Hematopoietic multipotent progenitor cell (in vitro differentiated cells): ENCODE measurements at regions not wholly inside any gene's neighbourhood (a gene's known extent, or its start where the extent isn't known, plus 50 kb on each side); places are given as distances from the start of the nearest gene placed in this dataset.

ENCODE experiments used
- DNase-seq, 3 donors: peaks; one replicate each; pipeline ENCODE4 v3.0.0-alpha.2; 2011 to 2015; ENCODE audit warnings: low read depth in 2 of 3, low spot score in 2 of 3

DNA sequence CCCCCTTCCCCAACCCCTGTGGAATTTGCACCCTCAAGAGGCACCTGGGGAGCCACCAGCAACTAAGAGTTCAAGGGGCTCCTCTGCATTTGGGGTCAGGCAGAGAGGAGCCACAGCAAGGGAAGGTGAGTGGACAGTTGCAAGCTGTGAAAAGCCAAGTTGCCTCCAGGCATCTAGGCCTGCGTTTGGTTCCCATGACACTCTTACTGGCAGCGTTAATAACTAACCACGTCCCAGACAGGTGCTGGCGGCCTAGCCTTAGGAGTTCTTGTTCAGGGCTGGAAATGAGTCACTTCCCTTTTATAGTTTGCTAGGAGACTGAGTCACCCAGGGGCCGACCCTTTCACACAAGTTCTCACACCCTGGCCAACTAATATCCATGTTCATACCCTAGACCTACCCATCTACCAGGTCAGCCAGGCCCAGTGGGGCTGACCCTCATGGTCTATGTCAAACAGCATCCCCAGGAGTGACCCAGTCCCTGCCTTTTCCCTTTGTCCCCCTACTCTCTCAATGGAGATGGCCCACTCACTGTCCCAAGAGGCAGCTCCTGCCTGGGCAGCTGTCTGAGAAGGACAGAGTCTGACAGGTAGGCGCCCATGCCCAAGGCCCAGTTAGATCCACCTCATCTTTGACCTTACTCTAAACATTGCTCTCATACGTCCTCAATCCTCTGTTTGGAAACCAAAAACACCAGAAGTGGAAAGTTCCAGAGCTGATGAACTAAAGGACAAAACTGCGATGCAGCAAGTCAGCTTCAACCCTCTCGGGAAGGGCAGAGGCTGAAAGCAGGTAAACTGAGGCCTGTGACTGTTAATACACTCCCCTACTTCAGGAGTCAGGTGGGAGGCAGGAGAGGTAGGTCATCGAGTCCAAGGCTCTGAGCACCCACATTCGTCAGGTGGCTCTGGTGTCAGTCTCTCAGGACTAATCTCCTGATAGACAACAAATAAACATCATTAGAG lies 300.6 kb downstream of the SOX9 start:
- peak in 2 of 3 donors; percentile 28 to 36 for DNase-seq

DNA sequence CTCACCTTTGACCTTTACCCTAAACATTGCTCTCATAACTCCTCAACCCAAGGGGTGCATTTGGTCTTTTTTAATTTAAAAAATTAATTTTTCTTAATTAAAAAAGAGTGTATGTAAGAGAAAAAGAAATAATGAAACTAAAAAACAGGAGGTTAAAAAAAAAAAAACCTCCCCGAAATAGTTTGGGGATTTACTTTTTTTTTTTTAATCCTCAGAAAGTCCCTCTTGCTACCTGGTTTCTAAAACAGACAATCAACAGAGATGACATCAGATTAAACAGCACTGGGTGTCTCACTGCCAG lies 301.3 kb downstream of the SOX9 start:
- no peak for DNase-seq

DNA sequence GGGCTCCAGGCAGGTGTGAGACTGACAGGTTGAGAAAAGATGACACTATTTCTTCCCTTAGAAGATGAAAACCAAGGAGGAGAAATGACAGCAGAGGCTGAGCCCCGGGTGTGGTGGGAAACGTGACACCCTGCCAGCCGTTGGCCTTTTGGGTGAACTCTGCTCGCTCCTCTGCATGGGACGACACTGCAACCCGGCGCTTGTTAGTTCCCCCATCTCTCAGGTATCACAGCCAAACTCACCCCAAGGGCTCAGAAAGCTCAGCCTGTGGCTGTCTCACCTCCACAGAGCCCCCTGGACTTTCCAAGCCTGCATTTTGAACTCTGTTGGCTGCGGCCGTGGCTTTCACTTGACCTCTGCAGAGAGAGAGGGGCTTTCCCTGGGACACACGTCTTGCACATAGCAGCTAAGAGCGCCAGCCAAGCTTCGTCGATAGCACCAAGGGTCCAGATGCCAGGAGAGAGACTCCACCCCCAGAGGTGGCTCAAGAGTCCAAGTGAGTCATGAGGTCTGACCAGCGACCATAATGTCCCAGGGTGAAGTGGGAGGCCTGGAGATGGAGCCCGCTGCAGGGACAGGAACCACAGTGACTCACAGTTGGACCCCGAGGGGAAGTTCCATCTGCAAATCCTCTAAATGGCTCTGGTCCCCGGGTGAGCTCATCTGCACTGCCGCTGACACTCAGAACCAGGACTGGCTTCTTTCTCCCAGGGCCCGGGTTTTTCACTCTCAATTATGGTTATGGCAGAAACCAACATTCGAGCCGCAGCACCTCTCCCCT lies 301.9 kb downstream of the SOX9 start:
- no peak for DNase-seq

DNA sequence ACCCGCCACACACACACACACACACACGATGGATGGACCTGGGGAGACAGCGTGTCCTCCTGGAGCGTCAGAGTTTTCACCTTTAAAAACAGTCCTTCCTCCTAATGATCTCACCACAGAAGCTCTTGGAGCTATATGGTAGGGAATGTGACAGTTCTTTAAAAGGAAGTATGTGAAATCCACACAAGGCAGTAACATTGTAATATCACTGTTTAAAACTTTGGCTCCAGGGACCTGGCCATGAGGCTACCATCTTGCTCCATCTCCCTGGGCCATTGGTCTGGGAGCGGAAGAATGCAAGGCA lies 302.4 kb downstream of the SOX9 start:
- no peak for DNase-seq

DNA sequence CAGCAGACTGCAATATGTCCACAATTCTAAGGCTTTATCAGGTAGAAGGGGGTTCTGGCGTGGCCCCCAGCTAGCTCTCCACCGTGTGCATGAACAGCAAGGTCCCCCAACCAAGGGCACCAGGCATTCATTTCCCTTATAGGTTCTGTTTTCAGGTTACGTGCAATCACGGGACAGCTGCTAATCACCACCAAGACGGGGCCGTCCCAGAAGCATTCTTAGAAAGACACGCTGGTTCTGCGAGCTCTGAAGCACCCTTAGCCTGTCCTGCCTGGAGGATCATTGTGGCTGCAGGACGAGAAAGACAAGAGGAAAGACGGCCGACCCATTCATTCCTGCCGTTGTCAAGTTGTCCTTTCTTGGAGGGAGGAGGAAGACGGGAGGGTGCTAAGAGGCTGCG lies 302.9 kb downstream of the SOX9 start:
- no peak for DNase-seq

DNA sequence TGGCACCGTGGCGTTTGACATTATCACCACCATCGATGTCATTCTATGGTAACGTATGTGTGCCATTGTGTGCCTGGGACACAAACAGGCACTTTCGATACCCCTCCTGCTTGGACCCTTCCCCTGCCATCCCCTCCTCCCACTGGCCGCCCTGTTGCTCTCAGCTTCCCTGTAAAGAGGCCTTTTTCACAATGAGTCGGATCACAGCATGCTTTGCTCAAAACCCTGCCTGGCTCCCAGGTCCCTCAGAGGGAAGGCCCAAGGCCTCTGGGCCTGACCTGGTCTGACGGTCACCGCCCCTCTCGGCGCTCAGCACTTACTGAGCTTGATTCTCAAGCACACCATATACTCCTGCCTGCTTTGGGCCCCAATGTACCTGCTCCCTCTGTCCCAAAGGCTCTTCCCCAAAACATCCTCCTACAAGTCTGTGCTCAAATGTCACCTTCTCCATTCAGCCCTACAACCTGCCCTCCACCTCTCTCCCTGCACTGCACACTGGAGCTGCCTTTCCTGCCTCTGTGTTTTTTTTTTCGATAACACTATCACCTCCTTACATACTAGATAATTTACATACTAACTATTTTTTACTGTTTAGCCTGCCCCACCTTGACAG lies 303.8 kb downstream of the SOX9 start:
- DNase-seq = no peak

DNA sequence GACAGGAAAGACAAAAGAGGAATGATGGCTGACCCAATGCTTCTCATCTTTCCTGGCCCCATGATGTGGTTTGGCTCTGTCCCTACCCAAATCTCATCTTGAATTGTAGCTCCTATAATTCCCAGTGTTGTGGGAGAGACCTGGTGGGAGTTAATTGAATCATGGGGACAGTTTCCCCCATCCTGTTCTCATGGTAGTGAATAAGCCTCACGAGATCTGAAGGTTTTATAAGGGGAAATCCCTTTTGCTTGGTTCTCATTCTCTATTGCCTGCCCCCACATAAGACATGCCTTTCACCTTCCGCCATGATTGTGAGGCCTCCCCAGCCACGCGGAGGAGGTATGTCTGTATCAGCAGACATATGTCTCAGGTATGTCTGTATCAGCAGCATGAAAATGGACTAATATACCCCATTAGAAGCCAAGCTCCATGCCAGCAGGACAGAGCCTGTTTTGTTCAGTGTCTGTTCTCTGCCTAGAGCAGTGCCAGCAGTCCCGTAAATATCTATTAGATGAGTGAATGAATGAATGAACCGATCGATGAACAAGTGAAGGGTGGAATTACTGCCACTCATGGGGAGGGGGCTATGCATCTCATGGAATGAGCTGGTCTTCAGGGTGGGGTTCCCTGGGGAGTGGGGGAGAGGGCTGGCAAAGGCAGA lies 304.4 kb downstream of the SOX9 start:
- no peak for DNase-seq

DNA sequence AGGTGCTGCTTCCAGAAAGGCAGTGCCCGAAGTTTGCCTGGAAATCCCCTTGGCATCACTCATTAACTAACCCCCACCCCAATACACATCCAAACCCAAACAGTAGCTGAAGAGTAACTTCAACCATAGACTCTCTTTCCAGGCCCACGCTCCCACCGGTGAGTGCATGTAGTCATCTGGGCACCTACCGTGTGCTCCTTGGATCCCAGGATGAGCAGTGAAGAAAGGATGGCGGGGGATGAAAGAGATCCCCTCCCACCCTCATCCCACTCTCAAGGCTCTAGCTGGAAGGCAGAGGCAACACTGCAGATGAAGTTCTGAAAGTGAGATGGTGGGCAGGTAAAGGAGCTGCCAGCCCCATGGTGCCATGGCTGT lies 305.0 kb downstream of the SOX9 start:
- no peak for DNase-seq

DNA sequence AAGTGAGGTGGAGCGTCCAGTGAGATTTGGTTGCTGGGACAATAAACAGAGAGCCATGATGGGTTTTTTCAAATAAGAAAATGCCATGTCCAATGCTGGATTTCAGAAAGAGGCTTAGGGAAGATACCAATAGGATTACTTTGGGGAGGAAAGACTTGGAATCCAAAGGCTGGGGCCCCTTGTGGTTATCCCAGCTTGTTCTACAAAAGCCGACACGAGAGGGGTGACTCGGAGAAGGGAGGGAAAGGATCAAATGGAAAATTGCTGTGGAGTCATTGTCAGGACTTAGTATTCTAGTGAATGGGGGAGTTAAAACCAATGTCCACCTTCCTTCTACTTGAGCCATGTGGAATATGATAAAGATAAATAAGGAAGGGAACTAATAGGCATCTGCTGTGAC lies 305.5 kb downstream of the SOX9 start:
- no peak for DNase-seq

DNA sequence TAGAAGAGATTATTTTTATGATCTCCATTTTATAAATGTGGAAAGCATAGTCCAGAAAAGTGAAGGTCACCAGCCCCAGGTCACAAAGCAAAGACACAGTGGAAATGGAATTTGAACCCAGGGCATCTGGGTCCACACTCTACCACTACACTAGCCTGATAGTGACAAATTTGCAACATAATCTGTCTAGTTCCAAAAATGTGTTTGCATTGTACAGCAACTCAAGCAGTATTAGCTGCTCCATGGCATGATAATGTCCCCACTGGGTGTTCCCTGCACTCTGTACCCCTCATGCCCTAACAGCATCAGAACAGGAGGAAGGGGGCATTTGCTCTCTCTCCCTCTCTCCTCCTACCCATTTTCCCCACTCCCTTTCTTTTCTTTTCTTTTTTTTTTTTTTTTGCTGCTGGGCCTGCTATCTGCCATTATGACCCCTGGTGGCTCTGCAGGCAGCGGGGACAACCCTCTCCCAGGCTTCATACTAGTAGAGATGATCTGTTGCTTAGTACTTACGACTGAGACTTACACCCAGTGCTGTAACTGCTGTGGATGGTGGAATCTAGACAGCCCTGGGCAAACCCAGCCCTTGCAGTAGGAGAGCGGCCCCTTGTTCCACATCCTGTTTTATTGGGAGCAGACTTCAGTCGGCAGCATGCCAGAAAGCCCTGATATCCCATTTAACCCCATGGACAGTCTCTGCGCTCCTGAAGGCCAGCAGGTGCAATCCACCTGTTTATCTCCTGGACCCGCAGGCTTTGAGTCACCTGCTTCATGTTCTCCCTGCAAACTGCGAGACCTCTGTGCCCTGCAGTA lies 306.3 kb downstream of the SOX9 start:
- no peak for DNase-seq

DNA sequence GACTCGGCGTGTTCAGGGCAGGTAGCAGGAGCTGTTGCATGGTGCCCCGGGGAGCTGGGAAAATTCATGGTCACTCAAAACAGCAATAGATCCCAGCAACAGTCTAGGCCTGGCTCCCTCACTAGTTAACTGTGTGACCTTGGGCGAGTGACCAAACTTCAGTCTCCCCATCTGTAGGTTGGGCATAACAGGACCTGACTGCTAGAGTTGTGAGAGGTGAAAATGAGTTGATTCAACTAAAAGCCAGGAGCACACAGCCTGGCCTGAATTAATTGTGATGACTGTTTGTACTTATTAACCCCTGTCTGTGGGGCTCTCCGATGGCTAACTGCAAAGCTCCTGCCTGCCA lies 306.9 kb downstream of the SOX9 start:
- DNase-seq = no peak

DNA sequence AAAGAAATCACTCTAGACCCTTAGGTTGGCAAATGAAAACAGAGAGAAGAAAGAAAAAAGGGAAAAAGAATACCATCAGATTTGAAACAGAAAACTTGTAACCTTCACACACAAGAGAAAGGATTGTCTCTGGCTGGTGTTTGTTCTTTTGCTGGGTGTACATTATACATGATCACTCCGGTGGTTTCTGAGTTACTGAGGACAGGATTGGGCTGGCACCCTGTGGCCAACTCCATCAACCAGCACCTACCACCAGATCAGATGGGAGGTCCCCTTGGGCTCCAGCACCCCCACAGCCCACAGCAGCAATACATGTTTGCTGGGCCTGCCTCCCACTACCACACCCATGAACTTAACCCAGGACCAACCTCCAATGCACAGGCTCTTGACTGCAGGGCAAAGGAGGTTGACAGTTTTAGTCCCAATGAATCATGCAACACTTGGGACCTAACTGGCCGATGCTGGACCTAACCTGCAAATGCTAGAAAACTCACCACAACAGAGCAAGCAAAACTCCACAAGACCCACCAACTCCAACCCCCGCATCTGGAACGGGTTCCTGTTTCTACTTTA lies 308.3 kb downstream of the SOX9 start:
- DNase-seq = no peak

DNA sequence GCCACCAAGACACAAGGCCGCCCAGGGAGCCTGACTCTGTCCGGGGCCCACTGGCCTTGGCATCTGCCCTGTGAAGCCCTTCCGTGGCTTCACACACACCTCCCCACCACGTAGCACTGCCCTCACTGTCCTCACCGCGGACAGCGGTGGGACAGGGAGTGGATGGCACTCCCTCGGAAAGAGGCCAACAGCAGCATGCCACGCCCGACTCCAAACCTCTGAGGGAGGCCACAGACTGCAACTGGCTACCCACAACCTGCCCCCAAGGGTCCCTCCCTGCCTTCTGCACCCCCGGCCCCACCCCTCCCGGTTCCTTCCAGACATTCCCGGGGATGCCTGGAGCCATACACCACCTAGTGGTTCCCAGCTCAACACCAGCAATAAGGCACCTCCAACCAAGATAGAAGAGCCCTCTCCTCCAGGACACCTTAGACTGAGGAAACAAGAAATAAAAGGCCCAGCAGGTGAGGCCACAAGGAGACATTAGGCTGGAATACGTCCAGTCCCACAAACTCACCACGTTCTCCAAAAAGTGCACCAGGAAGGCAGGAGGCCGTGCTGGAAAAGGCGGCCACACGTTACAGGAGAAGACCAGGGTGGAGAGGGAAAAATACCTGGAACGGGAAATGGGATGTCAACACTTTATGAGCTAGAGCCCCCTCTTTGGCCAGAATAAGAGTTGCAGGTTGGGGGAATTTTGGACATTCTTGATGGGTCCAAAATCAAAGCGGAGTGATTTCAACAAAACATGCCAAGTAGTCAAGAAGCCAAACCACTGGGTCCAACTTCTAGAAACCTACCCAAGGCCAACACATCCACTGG lies 310.0 kb downstream of the SOX9 start:
- DNase-seq = no peak

DNA sequence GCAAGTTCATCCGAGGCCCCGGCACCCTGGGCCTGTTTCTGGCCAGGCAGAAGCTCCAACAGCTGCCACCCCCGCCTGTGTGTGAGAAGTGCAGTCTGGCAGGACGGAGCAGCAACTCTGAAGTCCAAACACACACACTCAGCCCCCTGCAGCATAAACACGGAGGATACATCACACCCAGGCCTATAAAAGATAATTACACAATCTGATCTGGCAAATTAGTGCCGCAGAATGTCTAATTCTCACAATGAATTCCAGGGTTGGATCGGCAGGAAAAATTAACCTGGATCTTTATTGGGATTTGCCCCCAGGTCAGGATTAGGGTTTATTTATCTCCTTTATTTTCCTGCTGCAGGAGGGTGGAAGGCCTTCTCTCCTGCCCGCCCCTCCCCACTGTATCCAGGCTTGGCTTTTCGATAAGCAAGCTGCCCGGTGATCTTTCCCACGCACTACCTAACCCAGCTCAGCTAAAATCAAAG lies 311.4 kb downstream of the SOX9 start:
- DNase-seq = no peak

DNA sequence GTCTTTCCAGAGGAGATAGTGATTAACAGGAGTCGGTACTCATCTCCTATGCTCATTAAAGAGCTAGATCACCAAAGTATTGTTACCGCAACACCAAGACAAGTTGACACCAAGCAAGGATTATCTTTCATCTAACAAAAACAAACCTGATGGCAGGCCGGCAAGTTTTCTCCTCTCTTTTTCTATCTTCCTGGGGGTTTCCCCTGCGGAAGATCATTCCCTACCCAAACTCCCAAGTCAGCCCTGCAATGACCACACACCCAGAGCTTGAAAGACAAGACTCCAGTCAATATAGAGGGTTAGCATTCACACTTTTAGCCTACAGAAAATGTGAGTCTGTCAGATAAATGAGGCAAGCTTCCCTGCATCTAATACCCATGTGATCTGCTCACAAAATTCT lies 312.1 kb downstream of the SOX9 start:
- DNase-seq = no peak

DNA sequence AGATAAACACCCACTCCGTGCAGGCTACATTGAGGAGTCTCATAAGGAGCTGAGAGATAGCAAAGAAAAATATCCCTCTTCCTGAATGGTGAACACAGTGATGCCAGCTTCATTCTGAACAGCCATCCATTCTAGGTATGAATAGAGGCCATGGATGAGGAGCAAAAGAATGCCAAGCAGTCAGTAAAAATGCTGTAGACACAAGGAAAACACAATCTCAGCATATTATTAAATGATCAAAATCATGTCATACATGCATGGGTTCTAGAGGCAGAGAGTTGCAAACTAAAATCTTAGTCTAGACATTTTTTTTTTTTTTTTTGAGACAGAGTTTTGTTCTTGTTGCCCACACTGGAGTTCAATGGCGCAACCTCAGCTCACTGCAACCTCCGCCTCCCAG lies 313.0 kb downstream of the SOX9 start:
- no peak for DNase-seq

DNA sequence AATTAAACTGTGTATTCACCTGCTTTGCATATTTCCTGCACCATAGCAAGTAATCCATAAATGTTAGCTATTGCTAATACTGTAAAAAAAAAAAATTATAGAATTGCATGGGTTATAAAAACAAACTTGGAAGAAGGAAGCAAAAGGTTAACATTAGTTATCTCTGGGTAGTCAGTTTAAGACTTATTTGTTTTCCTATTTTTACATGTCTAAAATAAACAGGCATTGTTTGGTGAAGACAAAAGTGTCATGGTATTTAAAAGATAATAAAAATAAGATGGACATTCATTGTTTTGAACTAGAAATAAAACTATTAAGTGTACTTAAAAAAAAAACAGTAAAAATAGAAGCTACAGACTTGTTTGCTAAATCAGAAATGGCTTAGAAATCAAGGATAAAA lies 313.8 kb downstream of the SOX9 start:
- no peak for DNase-seq

DNA sequence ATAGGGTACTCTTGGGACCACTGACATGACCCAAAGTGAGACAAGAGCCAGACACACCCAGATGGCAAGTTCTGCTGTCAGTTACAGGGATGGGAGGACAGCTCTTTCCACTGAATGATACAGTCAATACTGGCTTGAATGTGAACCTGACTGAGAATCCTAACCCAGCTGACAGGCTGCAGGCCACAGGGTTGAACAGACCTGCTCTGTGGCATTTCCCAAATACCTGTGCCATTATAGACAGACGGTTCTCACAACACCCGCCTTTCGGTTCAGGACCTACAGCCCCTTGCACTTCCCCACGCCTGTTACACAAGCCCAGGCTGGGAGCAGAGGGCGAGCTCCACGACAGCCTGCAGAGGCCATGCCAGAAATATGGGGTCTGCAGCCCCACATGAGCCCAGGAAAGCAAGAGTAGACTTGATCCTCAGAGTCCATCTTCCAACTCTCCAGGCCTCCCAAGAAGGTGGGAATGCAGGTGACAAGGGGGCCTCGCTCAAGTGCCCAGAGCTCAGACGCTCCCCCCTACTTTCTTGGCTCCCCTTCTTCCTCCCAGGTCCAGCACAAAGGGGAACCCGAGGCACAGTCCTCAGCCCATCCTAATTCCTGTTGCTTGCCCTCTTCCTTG lies 314.3 kb downstream of the SOX9 start:
- no peak for DNase-seq

DNA sequence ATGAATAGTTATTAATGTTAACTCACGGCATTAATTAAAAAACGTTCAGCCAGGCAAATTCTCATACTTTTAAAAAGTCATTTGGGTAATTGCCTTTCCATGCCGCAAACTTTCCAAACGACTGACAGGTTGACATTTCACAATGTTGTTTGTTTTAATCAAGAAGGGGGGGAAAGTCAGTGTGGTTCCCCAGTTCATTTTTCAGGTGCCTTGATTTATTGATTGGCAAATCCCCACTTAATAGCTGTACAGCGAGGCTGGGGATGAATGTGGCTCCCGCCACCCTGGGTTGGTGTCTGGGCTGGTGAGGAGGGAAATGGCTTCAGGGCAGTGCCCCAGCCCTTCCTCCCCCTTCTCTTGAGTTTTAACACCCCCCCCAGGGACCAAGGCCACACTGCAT lies 318.0 kb downstream of the SOX9 start:
- no peak for DNase-seq
